ENCODE measurements at regions not wholly inside any gene's neighbourhood (a gene's known extent, or its start where the extent isn't known, plus 50 kb on each side); places are given as distances from the start of the nearest gene placed in this dataset.

- Mint-ChIP-seq H3K36me3 (ENCODE audit: low read depth) (no peaks in the 10 kb centered on the region), H3K27me3 (ENCODE audit: low read depth) (no peaks in the 10 kb centered on the region)
Observed at GRCh38 chrX:6759655-6760375, 224.9 kb upstream of the VCX3A start.

GRCh38 chrX:6758234-6758633 lies 223.3 kb upstream of the VCX3A start:
- H3K4me1 Mint-ChIP-seq, result no peaks in the 10 kb centered on the region
- no peak for TF ChIP-seq CTCF (IDR thresholded peaks at IDR 0.05; ENCODE audit: unreplicated experiment in 3 of 3)
- peaks cover 3% of the 10 kb centered on the region for H3K9me3 Mint-ChIP-seq
- H3K36me3 Mint-ChIP-seq (ENCODE audit: low read depth), result no peaks in the 10 kb centered on the region
- H3K27me3 Mint-ChIP-seq (ENCODE audit: low read depth), result no peaks in the 10 kb centered on the region
- no peak overlapping the region for H3K27ac Mint-ChIP-seq
- no peak overlapping the region for H3K4me3 Mint-ChIP-seq

More at GRCh38 chrX:6759655-6760375, 224.9 kb upstream of the VCX3A start:
- Mint-ChIP-seq H3K4me1 (no peaks in the 10 kb centered on the region), H3K4me3 (no peak overlapping the region), H3K27ac (no peak overlapping the region), H3K9me3 (peaks cover 3% of the 10 kb centered on the region)
- TF ChIP-seq CTCF (IDR thresholded peaks at IDR 0.05; ENCODE audit: unreplicated experiment in 3 of 3), result no peak

GRCh38 chrX:6757631-6758030 lies 222.7 kb upstream of the VCX3A start:
- Mint-ChIP-seq H3K36me3 (ENCODE audit: low read depth) (no peaks in the 10 kb centered on the region), H3K9me3 (peaks cover 3% of the 10 kb centered on the region), H3K27me3 (ENCODE audit: low read depth) (no peaks in the 10 kb centered on the region), H3K4me3 (no peak overlapping the region), H3K4me1 (no peaks in the 10 kb centered on the region), H3K27ac (no peak overlapping the region)
- TF ChIP-seq CTCF (IDR thresholded peaks at IDR 0.05; ENCODE audit: unreplicated experiment in 3 of 3), result no peak

- no peaks in the 10 kb centered on the region for H3K36me3 Mint-ChIP-seq (ENCODE audit: low read depth)
- no peak overlapping the region for H3K27ac Mint-ChIP-seq
- peaks cover 4% of the 10 kb centered on the region for H3K27me3 Mint-ChIP-seq (ENCODE audit: low read depth)
- no peak for TF ChIP-seq CTCF (IDR thresholded peaks at IDR 0.05; ENCODE audit: unreplicated experiment in 3 of 3)
- no peak overlapping the region for H3K4me3 Mint-ChIP-seq
- H3K4me1 Mint-ChIP-seq, result no peaks in the 10 kb centered on the region
- H3K9me3 Mint-ChIP-seq, result no peaks in the 10 kb centered on the region
Observed at GRCh38 chrX:6748595-6748994, 213.7 kb upstream of the VCX3A start.

- no peaks in the 10 kb centered on the region for H3K36me3 Mint-ChIP-seq (ENCODE audit: low read depth)
- H3K4me3 Mint-ChIP-seq, result no peak overlapping the region
- no peaks in the 10 kb centered on the region for H3K9me3 Mint-ChIP-seq
- H3K27me3 Mint-ChIP-seq (ENCODE audit: low read depth), result no peaks in the 10 kb centered on the region
- H3K27ac Mint-ChIP-seq, result no peak overlapping the region
- TF ChIP-seq CTCF (IDR thresholded peaks at IDR 0.05; ENCODE audit: unreplicated experiment in 3 of 3), result no peak
- H3K4me1 Mint-ChIP-seq, result no peaks in the 10 kb centered on the region
Observed at GRCh38 chrX:6738518-6739470, 203.9 kb upstream of the VCX3A start.

Data from nephron (organoid).